Fibroblast of peridontal ligament (primary cell): ENCODE measurements at regions not wholly inside any gene's neighbourhood (a gene's known extent, or its start where the extent isn't known, plus 50 kb on each side); places are given as distances from the start of the nearest gene placed in this dataset.

ENCODE experiments used
- DNase-seq: peaks from one replicate; pipeline ENCODE4 v3.0.0-alpha.2; 2010; ENCODE audit errors: extremely low read depth

DNA sequence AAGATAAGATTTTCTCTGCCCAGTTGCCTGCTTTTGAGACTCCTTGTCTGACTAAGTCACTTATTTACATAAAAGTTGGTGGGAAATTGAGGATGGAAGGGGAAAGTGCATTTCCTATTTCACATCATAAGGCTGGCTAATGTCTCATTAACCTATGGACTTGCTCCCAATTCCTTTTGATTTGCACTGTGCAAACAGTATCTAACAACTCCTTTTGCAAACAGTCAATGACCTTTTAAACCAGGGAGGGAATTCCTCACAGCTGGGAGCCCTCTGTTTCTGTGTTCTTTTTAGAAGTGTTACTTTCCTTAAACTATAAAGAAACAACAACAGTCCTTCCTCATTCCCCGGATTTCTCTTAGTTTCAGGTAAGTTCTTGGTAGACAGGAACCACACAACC lies 272.8 kb downstream of the RND3 start:
- no peak for DNase-seq

GRCh38 chr2:150212722-150213171 lies 274.7 kb downstream of the RND3 start:
- peak; percentile 95 for DNase-seq

DNA sequence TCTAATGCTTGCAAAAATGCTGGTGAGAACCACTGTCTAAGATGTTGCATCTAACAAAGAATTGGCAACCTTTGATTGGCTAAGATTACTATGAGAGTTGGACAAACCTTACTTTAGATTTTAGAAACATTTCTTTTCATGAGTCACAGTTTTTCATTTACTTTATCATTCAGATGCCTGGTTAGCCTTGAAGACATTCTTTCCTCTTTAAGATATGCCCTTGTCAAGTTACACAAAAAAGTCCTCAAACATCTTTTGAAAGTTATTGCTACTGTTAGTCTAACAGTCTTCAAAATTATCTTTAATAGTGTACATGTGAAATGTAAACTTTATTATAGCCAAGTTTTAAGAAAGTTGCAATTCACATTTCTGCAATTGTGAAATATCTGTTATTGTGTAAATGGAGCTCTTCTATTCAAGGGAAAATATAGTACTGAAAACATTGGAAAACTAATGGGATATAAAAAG lies 276.3 kb downstream of the RND3 start:
- peak; percentile 94 for DNase-seq

GRCh38 chr2:150209746-150210145 lies 277.7 kb downstream of the RND3 start:
- DNase-seq = no peak

GRCh38 chr2:150208689-150209088 lies 278.8 kb downstream of the RND3 start:
- DNase-seq = no peak

DNA sequence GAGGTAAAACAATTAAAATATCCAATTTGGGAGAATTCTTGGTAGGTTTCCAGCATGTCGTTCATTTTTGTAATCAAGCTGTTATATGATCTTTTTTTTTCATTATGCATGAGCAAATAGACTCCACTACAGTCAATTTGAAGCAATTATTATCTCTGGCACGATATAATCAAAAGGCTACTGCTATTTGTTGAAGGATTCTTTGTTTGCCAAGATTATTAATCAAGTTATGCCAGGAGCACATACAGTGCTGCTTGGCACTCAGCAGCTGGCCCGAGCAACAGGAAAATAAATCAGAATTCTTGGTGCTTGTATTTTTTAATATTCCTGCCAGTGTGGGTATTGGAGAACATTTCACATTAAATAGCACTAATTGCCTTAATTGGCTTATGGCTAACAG lies 279.5 kb downstream of the RND3 start:
- DNase-seq = no peak

GRCh38 chr2:150204451-150204850 lies 283.0 kb downstream of the RND3 start:
- peak; percentile 82 for DNase-seq

- peak; percentile 75 for DNase-seq
Measured at GRCh38 chr2:150194816-150195215, 292.7 kb downstream of the RND3 start.

- DNase-seq = no peak
Measured at GRCh38 chr2:150192701-150193100, 294.8 kb downstream of the RND3 start.

DNA sequence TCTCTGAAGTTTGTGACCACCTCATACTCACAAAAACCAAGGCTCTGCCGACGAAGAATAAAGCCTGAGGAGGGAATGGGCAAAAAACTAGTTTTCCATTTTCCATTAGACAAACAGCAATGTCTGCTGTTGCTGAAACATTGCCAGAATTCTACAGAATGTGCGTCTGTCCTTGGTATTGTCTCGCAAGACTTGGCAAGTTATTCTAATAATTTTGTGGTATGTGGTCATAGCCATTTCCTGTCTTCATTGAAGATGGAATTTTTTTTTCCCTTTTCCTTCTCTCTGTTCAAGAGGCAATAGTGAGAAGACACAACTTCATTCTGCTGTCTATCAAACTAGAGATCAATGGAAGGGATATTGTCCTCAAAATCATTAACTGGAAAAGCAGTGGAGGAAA lies 296.1 kb downstream of the RND3 start:
- peak; percentile 51 for DNase-seq

DNA sequence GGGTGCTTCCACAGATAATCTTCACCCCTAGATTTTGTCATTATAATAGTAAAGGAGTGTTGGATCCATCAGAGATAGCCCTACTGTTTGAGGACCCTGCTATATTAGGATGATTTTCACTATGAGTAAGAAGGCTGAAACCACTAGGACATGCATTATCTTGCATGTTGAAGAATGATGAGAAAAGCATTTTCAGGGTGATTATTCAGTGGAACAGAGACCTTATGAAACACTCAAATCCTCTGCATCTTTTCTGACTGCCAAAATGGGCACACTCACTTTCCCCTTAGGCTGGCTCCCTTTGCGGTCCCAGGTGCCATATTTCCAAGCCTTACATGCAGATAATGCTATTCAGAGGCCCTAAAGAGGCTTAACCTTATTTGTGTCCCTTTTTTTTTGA lies 296.9 kb downstream of the RND3 start:
- no peak for DNase-seq

- DNase-seq = no peak
Measured at GRCh38 chr2:150188800-150189199, 298.7 kb downstream of the RND3 start.

GRCh38 chr2:150188177-150188576 lies 299.3 kb downstream of the RND3 start:
- no peak for DNase-seq

DNA sequence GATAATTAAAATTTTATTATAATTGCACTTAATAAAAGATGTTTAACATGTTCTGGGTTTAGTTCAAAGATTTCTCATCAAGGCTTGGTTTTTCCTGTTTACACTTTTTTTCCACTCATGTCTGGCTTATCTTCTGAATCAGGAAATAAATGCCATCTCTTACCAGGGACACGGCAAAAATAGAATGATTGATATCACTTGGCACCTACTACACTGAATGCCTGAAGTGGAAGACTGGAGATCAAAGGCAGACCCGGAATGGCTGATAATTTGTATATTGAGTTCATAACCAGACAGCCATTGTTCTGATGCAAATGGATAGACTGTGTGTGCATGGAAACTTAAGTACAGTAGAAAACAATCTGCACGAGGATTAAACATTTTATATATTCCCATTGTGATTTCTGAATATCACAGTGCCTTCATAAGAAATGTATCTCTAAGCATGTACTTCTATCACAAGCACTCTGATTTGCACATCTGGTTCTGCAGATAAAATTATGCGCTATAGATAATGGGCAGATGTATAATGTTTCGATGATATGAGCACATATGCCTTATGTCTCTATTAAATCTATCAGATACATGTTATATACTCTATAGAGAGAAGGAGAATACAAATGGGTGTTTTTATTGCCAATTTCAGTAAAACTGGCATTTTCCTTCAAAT lies 304.8 kb downstream of the RND3 start:
- no peak for DNase-seq

- DNase-seq = no peak
Measured at GRCh38 chr2:150178591-150178990, 308.9 kb downstream of the RND3 start.

GRCh38 chr2:150174971-150175421 lies 312.5 kb downstream of the RND3 start:
- DNase-seq = no peak

GRCh38 chr2:150174056-150174805 lies 313.2 kb downstream of the RND3 start:
- DNase-seq = no peak

DNA sequence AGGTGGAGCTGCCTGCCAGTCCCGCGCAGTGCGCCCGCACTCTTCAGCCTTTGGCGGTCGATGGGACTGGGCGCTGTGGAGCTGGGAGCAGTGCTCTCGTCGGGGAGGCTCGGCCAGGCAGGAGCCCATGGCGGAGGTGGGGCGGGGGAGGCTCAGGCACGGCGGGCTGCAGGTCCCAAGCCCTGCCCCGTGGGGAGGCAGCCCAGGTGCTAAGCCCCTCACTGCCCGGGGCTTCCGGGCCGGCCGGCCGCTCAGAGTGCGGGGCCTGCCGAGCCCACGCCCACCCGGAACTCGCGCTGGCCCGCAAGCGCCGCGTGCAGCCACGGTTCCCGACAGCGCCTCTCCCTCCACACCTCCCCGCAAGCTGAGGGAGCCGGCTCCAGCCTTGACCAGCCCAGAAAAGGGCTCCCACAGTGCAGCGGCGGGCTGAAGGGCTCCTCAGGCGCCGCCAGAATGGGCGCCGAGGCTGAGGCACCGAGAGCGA lies 316.4 kb downstream of the RND3 start:
- DNase-seq = no peak

GRCh38 chr2:150169237-150169629 lies 318.2 kb downstream of the RND3 start:
- DNase-seq = peak; percentile 92

DNA sequence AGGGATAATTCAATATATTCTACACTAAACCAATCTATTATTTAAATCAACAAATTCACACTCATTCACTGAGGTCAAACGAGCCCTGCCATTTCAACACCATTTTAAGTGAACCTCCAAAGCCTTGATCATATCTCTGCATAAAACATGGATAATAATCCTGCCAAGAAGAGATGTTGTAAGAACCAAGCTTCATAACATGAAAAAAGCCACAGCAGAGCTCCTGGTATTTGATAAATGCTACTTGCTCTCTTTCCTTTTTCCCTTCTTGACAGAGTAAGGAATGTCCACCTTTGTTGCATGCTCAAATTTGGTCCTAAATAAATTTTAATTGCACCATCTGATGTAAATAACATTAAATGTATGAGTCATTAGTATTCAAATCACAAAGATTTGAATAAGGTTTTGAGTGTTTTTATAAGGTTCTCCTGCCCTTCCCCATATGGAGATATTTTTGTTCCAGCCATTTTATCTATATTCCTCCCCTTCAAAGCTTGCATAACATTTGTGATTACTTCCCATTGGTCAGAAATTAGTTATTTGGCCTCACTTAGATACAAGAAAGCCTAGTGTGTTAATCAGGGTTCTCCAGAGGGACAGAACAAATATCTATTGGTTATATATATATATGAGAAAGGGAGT lies 318.8 kb downstream of the RND3 start:
- peak; percentile 77 for DNase-seq

DNA sequence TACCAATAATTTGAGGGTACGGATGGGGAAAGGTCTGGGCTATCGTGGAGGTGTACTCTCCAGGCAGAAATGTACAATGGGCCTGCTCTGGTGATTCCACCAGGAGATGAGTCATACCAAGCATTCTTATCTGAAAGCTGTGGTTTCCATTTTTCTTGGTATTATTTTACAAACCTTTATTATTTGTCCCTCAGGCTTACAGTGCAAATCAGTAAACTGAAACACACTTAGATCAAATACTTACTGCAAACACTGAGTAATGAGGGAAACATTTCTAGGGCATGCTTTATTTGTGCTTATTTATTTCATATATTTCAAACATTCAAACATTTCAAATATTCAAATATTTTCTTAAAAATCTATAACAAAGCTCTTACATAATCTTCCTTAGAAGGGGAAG lies 319.8 kb downstream of the RND3 start:
- DNase-seq = peak; percentile 47

GRCh38 chr2:150166313-150167051 lies 321.0 kb downstream of the RND3 start:
- peak; percentile 73 for DNase-seq
